LNCAP (cell line): ENCODE measurements at regions not wholly inside any gene's neighbourhood (a gene's known extent, or its start where the extent isn't known, plus 50 kb on each side); places are given as distances from the start of the nearest gene placed in this dataset.

ENCODE experiments used
- TF ChIP-seq, protein P1 (sequence below): fragments of 450-650 bp; IDR thresholded peaks from 2 replicates; pipeline ENCODE4 v1.5.1; 2017; ENCODE audit warnings: mild to moderate bottlenecking

DNA sequence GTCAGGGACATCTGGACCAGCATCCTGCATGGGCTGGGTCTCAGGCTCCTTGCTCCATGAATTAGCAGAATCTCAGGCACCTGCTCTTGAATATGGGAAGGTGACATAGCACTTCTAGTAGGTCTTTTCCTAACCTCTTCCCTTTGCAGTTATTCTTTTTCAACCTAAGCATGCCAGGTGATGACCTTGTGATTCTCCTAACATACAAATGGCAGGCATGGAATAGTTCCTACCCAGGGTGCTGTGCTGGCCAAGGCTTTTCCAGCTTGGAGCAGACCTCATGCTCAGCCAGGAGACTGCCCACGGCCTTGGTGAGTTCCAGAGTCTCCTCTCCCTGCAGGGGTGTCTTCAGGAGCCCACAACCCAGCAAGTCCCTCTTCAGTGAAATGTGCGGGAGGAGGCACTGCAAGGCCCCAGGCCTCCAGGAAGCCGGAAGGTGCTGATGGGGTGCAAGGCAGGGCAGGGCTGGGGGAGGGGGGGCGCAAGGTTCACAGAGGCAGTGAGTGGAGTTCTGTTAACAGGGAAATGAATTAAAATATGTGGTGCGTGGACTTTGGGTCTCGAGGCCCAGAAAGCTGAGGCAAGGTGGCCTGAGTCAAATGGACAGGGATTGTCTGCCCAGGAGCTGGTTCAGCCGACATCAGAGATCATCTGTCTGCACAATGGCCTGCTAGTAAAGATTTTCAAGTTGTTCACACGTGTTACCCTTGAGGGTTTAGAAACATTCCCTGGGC lies 75.9 kb upstream of the SEPTIN5 start:
- TF ChIP-seq, protein P1, sequence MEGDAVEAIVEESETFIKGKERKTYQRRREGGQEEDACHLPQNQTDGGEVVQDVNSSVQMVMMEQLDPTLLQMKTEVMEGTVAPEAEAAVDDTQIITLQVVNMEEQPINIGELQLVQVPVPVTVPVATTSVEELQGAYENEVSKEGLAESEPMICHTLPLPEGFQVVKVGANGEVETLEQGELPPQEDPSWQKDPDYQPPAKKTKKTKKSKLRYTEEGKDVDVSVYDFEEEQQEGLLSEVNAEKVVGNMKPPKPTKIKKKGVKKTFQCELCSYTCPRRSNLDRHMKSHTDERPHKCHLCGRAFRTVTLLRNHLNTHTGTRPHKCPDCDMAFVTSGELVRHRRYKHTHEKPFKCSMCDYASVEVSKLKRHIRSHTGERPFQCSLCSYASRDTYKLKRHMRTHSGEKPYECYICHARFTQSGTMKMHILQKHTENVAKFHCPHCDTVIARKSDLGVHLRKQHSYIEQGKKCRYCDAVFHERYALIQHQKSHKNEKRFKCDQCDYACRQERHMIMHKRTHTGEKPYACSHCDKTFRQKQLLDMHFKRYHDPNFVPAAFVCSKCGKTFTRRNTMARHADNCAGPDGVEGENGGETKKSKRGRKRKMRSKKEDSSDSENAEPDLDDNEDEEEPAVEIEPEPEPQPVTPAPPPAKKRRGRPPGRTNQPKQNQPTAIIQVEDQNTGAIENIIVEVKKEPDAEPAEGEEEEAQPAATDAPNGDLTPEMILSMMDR: no peak

DNA sequence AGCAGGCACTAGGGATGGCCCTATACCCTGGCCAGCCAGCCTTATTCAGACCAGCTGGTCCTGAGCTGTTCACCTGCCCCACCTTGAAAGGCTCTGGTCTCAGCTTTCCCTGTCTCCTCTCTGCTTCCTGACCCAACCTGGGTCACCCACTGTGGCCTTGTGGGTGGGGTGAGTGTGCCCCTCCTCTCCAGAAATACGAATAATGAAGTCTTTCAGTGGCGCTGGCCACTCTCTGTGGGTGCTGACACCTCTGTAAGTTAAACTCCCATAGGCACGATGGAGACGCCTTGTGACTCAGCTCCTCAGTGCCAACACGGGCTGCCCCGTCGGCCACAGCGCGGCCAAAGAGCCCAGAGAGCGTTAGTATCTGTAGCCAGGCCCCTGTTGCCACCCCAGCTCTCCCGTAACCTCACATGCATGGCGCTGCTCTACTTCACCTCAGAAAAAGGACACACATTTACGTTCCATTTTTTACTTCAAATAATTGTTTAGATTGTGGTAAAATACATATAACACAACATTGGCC lies 74.6 kb upstream of the SEPTIN5 start:
- TF ChIP-seq, protein P1: no peak

DNA sequence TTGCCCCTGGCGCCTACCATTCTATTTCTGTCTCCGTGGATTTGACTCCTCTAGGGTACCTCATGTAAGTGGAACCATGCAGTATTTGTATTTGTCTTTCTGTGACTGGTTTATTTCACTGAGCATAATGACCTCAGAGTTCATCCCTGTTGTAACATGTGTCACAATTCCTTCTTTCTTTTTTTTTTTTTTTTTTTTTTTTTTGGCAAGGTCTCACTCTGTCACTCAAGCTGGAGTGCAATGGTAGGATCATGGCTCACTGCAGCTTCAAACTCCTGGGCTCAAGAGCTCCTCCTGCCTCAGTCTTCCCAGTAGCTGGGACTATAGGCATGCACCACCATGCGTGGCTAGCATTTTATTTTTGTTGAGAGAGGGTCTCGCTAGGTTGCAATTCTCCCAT lies 74.0 kb upstream of the SEPTIN5 start:
- TF ChIP-seq, protein P1: no peak

DNA sequence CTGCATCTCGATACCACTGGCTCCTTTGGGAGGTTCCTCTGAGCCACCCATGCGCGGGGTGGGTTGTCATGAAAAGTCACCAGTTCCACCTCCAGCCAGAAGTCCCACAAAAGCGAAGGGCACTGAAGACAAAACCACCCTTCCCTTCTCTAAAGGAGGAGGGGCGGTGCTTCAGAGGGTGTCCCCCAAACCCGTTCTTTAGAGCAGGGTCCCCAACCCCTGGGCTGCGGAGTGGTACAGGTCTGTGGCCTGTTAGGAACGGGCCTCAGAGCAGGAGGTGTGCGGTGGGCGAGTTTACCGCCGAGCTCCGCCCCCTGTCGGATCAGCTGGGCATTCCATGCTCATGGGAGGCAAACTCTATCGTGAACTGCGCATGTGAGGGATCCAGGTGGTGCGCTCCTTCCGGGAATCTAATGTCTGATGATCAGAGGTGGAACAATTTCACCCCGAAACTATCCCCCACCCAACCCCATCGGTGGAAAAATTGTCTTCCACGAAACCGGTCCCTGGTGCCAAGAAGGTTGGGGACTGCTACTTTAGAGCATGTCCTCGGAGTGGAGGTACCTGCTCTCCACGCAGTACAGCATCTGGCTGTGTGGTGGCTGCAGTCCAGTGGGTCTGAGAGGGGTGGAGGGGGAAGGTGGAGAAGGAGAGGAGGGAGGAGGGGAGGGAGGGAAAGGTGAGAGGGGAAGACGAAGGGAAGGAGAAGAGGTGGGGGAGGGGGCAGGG lies 72.9 kb upstream of the SEPTIN5 start:
- TF ChIP-seq, protein P1: peak; percentile 29; the same call in 1 of the 2 replicates

DNA sequence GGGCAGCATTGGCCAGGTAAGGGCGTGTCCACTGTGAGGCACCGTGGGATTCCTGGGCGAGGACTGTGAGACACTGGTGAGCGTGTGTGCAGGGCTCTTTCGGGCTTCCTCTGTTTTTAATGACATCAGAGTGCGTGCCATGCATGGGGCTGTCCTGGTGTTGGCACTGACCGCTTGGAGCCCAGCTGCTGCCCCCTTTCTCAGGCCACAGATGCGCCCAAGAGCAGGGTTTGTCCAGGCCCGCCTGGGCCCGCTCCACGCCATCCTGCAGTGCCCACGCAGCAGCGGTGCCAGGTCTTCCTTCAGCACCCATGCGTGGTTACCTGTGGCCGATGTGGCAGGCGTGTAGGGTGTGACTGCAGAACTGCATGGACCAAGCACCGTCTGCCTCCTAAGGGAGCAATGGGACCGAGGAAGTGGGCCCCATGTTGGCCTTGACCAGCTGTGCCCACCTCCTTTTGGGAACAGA lies 72.3 kb upstream of the SEPTIN5 start:
- TF ChIP-seq, protein P1: no peak

DNA sequence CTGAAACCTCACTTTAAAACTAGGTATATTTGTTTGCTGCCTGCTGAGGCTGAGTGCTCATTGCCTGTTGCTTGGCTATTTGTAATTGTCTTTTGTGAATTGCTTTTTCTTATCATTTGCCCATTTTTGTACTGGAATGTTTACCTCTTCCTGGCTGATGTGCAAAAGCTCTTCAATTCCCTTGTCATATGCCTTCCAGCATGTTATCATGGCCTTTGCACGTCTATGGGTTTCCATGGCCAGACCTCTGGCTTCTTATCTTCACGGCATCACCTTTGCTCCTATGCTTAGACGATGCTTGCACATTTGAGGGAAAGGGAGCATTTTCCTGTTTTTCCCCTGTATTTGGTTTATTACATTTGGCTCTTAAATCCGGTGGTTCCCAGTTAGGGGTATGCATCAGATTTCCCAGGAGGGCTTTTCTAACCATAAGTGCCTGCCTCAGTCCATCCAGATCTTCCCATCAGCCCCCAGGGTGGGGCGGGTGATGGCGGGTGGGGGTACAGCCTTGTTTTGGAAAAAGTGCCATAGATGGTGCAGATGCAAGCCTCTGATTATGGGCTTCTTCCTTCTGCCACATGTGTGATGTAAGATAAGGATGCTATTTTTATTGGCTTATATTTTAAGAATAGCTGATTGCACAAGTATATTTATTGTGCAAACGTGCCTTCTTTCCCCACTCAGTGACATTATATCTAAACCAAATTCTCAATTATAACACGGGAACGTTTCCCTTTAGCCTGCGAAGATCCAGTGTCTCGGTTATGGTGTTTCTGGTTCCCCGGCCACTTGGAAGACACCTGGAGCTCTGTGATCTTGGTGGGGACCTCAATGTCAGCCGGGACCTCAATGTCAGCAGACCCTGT lies 70.6 kb upstream of the SEPTIN5 start:
- TF ChIP-seq, protein P1: no peak
